ENCODE measurements at regions not wholly inside any gene's neighbourhood (a gene's known extent, or its start where the extent isn't known, plus 50 kb on each side); places are given as distances from the start of the nearest gene placed in this dataset.
"Not testable (repeated sequence)": the region's sequence is repeated elsewhere in the genome, so short reads cannot be mapped to it uniquely, and the experiment has no call there.

- CTCF ChIA-PET = no interaction called here
- H3K9me3 Mint-ChIP-seq (ENCODE audit: unreplicated experiment) = peaks cover 25% of the 10 kb centered on the region
Measured at GRCh38 chr19:22502766-22503165, 80.6 kb upstream of the ZNF98 start.

GRCh38 chr19:22498831-22499430 lies 76.8 kb upstream of the ZNF98 start:
- H3K9me3 ChIP-seq; H3K27ac Mint-ChIP-seq (ENCODE audit: unreplicated experiment); H3K36me3 ChIP-seq (ENCODE audit: control insufficient read depth, insufficient read depth, low read length); H3K27me3 ChIP-seq (replicated peaks; ENCODE audit: control insufficient read depth, insufficient read depth, low read length); intact Hi-C loops (cut with micrococcal nuclease; ENCODE audit: unreplicated experiment); H3K4me3 Mint-ChIP-seq (ENCODE audit: unreplicated experiment); H3K27me3 Mint-ChIP-seq (ENCODE audit: insufficient read depth, unreplicated experiment); DNase-seq; H3K4me1 ChIP-seq; H3K4me1 Mint-ChIP-seq (ENCODE audit: low read depth, unreplicated experiment); BruUV-seq (replicated peaks); H3K36me3 Mint-ChIP-seq (ENCODE audit: insufficient read depth, unreplicated experiment); POLR2A ChIA-PET; H3K4me3 ChIP-seq (ENCODE audit: low read depth, low read length); CTCF ChIA-PET: not testable (repeated sequence)
- H3K9me3 Mint-ChIP-seq (ENCODE audit: unreplicated experiment) = peaks cover 30% of the 10 kb centered on the region

More at GRCh38 chr19:22502766-22503165, 80.6 kb upstream of the ZNF98 start:
- intact Hi-C loops (cut with micrococcal nuclease; ENCODE audit: unreplicated experiment) = no loop called here
- POLR2A ChIA-PET = no interaction called here
- no peak for TF ChIP-seq CTCF (IDR thresholded peaks at IDR 0.05; ENCODE audit: insufficient read depth in 1 of 2, low read depth in 1 of 2, low read length in 1 of 2, severe bottlenecking in 1 of 2, unreplicated experiment in 1 of 2)
- Mint-ChIP-seq H3K27ac (ENCODE audit: unreplicated experiment) (no peak overlapping the region), H3K4me1 (ENCODE audit: low read depth, unreplicated experiment) (no peaks in the 10 kb centered on the region), H3K4me3 (ENCODE audit: unreplicated experiment) (no peak overlapping the region), H3K36me3 (ENCODE audit: insufficient read depth, unreplicated experiment) (no peaks in the 10 kb centered on the region), H3K27me3 (ENCODE audit: insufficient read depth, unreplicated experiment) (no peaks in the 10 kb centered on the region)
- no peak for DNase-seq
- H3K36me3 ChIP-seq (ENCODE audit: control insufficient read depth, insufficient read depth, low read length) = no peaks in the 10 kb centered on the region
- H3K27me3 ChIP-seq (replicated peaks; ENCODE audit: control insufficient read depth, insufficient read depth, low read length) = no peaks in the 10 kb centered on the region
- H3K4me3 ChIP-seq (ENCODE audit: low read depth, low read length) = no peak overlapping the region
- no TSS peak for BruUV-seq (replicated peaks)
- H3K4me1 ChIP-seq = no peaks in the 10 kb centered on the region
- no peaks in the 10 kb centered on the region for H3K9me3 ChIP-seq

GRCh38 chr19:22491746-22492145 lies 69.6 kb upstream of the ZNF98 start:
- H3K4me1 ChIP-seq = no peaks in the 10 kb centered on the region
- Mint-ChIP-seq H3K36me3 (ENCODE audit: insufficient read depth, unreplicated experiment) (no peaks in the 10 kb centered on the region), H3K9me3 (ENCODE audit: unreplicated experiment) (peaks cover 19% of the 10 kb centered on the region), H3K4me1 (ENCODE audit: low read depth, unreplicated experiment) (no peaks in the 10 kb centered on the region), H3K4me3 (ENCODE audit: unreplicated experiment) (no peak overlapping the region), H3K27ac (ENCODE audit: unreplicated experiment) (no peak overlapping the region), H3K27me3 (ENCODE audit: insufficient read depth, unreplicated experiment) (no peaks in the 10 kb centered on the region)
- BruUV-seq (replicated peaks) = no TSS peak
- no peaks in the 10 kb centered on the region for H3K36me3 ChIP-seq (ENCODE audit: control insufficient read depth, insufficient read depth, low read length)
- TF ChIP-seq CTCF (IDR thresholded peaks at IDR 0.05; ENCODE audit: insufficient read depth in 1 of 2, low read depth in 1 of 2, low read length in 1 of 2, severe bottlenecking in 1 of 2, unreplicated experiment in 1 of 2) = no peak
- CTCF ChIA-PET = no interaction called here
- H3K4me3 ChIP-seq (ENCODE audit: low read depth, low read length) = no peak overlapping the region
- H3K27me3 ChIP-seq (replicated peaks; ENCODE audit: control insufficient read depth, insufficient read depth, low read length) = no peaks in the 10 kb centered on the region
- intact Hi-C loops (cut with micrococcal nuclease; ENCODE audit: unreplicated experiment) = no loop called here
- no peaks in the 10 kb centered on the region; the same call in 1 of the 2 replicates for H3K9me3 ChIP-seq
- POLR2A ChIA-PET = no interaction called here
- DNase-seq = no peak

- H3K4me1 ChIP-seq; H3K4me3 Mint-ChIP-seq (ENCODE audit: unreplicated experiment); H3K9me3 ChIP-seq; POLR2A ChIA-PET; H3K27me3 ChIP-seq (replicated peaks; ENCODE audit: control insufficient read depth, insufficient read depth, low read length); H3K27me3 Mint-ChIP-seq (ENCODE audit: insufficient read depth, unreplicated experiment); H3K36me3 ChIP-seq (ENCODE audit: control insufficient read depth, insufficient read depth, low read length); H3K36me3 Mint-ChIP-seq (ENCODE audit: insufficient read depth, unreplicated experiment); DNase-seq; intact Hi-C loops (cut with micrococcal nuclease; ENCODE audit: unreplicated experiment); H3K4me3 ChIP-seq (ENCODE audit: low read depth, low read length); BruUV-seq (replicated peaks); H3K27ac Mint-ChIP-seq (ENCODE audit: unreplicated experiment); H3K4me1 Mint-ChIP-seq (ENCODE audit: low read depth, unreplicated experiment); CTCF ChIA-PET: not testable (repeated sequence)
- H3K9me3 Mint-ChIP-seq (ENCODE audit: unreplicated experiment) = peaks cover 27% of the 10 kb centered on the region
Measured at GRCh38 chr19:22483514-22483913, 61.4 kb upstream of the ZNF98 start.
